Body of pancreas (tissue), 4 donors: ENCODE measurements at regions not wholly inside any gene's neighbourhood (a gene's known extent, or its start where the extent isn't known, plus 50 kb on each side); places are given as distances from the start of the nearest gene placed in this dataset.

Experiments used
- POLR2A ChIP-seq, 3 donors: fragments of 450-650 bp; IDR thresholded peaks; one replicate each; pipeline ENCODE4 v1.6.1; 2016; ENCODE audit warnings: antibody characterized with exemption in 3 of 3, mild to moderate bottlenecking in 2 of 3
- TF ChIP-seq, protein P1 (sequence below), 7 experiments: fragments of 450-650 bp in 4 of 7; fragments of 200-600 bp in 3 of 7; sonication (generic) in 3 of 7; IDR thresholded peaks; one replicate each; pipeline ENCODE4 v1.5.1; 2016 to 2019; ENCODE audit warnings: antibody characterized with exemption in 7 of 7

DNA sequence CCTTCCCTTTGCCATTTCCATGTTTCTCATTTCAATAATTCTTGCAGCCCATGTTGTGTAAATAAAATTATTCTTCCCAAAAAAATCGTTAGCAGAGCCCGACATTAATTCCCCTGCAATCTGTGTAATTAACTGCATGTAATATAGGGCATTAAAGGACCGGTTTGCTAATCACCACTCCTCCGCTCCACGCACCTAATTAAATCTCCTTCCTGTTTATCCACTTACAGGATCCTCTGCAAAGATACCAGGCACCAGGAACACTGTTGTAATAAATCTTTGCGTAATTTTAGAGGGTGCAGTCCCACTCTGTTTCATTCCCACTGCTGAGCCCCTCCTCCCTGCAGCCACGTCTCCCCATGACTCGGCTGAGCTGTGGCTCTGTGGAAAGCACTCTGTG is 105.0 kb upstream of the PPP1R26 start:
- TF ChIP-seq, protein P1, sequence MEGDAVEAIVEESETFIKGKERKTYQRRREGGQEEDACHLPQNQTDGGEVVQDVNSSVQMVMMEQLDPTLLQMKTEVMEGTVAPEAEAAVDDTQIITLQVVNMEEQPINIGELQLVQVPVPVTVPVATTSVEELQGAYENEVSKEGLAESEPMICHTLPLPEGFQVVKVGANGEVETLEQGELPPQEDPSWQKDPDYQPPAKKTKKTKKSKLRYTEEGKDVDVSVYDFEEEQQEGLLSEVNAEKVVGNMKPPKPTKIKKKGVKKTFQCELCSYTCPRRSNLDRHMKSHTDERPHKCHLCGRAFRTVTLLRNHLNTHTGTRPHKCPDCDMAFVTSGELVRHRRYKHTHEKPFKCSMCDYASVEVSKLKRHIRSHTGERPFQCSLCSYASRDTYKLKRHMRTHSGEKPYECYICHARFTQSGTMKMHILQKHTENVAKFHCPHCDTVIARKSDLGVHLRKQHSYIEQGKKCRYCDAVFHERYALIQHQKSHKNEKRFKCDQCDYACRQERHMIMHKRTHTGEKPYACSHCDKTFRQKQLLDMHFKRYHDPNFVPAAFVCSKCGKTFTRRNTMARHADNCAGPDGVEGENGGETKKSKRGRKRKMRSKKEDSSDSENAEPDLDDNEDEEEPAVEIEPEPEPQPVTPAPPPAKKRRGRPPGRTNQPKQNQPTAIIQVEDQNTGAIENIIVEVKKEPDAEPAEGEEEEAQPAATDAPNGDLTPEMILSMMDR (IDR thresholded peaks at IDR 0.05) = no peak
- no peak for TF ChIP-seq POLR2A (IDR thresholded peaks at IDR 0.05)
